Activated CD4-positive, alpha-beta T cell treated with anti-CD3 and anti-CD28 coated beads for 36 hours (primary cell): ENCODE measurements at regions not wholly inside any gene's neighbourhood (a gene's known extent, or its start where the extent isn't known, plus 50 kb on each side); places are given as distances from the start of the nearest gene placed in this dataset.
"Not testable (repeated sequence)": the region's sequence is repeated elsewhere in the genome, so short reads cannot be mapped to it uniquely, and the experiment has no call there.

Source experiments
- ATAC-seq: fragments of 200-7000 bp; cut with Tn5 transposase; one replicate; pipeline ENCODE4 v1.10.0; 2021; ENCODE audit warnings: mild to moderate bottlenecking, moderate library complexity
- CTCF ChIA-PET: fragments of 350-600 bp; sonication (Branson Sonifier 250); formaldehyde crosslinking; loops from one replicate; lab custom pipeline; 2021; ENCODE audit warnings: antibody characterized with exemption; lab: Charles Lee
- POLR2A ChIA-PET: fragments of 350-600 bp; sonication (Branson Sonifier 250); formaldehyde crosslinking; loops from one replicate; lab custom pipeline; 2021; ENCODE audit warnings: antibody characterized with exemption, inconsistent platforms; lab: Charles Lee
- DNase-seq: peaks from one replicate; pipeline ENCODE4 v3.0.0-alpha.2; 2020
- H3K27ac Mint-ChIP-seq: one replicate; pipeline ENCODE4 v1.8.0; 2021; ENCODE audit warnings: mixed read lengths
- H3K27me3 Mint-ChIP-seq: one replicate; pipeline ENCODE4 v1.8.0; 2021; ENCODE audit warnings: mixed read lengths
- H3K36me3 Mint-ChIP-seq: one replicate; pipeline ENCODE4 v1.8.0; 2021; ENCODE audit warnings: low read depth, mixed read lengths
- H3K4me1 Mint-ChIP-seq: one replicate; pipeline ENCODE4 v1.8.0; 2021; ENCODE audit warnings: mixed read lengths
- H3K4me3 Mint-ChIP-seq: one replicate; pipeline ENCODE4 v1.8.0; 2021; ENCODE audit warnings: mild to moderate bottlenecking, moderate library complexity, mixed read lengths
- H3K9me3 Mint-ChIP-seq: one replicate; pipeline ENCODE4 v1.8.0; 2021; ENCODE audit warnings: low read depth, mixed read lengths
- intact Hi-C, 2 experiments: fragments of 100-400 bp; cut with DNase I in 1 of 2; cut with micrococcal nuclease in 1 of 2; formaldehyde crosslinking; loops; one replicate each; pipeline versions ENCODE4 v1.14.2 to v1.15.1; 2022 to 2024; cut with DNase I, micrococcal nuclease

GRCh38 chr2:44064281-44064680, 68.5 kb upstream of the LRPPRC start:
- POLR2A ChIA-PET, result interaction anchor here (0.6 kb wide), 1 partner anchor 274 kb away, joined by 3 read pairs; no protein-coding TSS in a partner anchor
- intact Hi-C loops, result not testable (repeated sequence)
- CTCF ChIA-PET, result interaction anchor here (0.8 kb wide), 1 partner anchor 431 kb away, joined by 4 read pairs; no protein-coding TSS in a partner anchor

GRCh38 chr2:44067012-44067790, 71.4 kb upstream of the LRPPRC start:
- H3K27me3 Mint-ChIP-seq, H3K27ac Mint-ChIP-seq, CTCF ChIA-PET, DNase-seq, intact Hi-C loops, H3K4me3 Mint-ChIP-seq, H3K4me1 Mint-ChIP-seq, ATAC-seq, POLR2A ChIA-PET, H3K9me3 Mint-ChIP-seq, H3K36me3 Mint-ChIP-seq: not testable (repeated sequence)

More at GRCh38 chr2:44064281-44064680, 68.5 kb upstream of the LRPPRC start:
- ATAC-seq, H3K36me3 Mint-ChIP-seq, H3K4me1 Mint-ChIP-seq, DNase-seq, H3K27me3 Mint-ChIP-seq, H3K9me3 Mint-ChIP-seq, H3K4me3 Mint-ChIP-seq, H3K27ac Mint-ChIP-seq: not testable (repeated sequence)

- intact Hi-C loops, H3K36me3 Mint-ChIP-seq, H3K9me3 Mint-ChIP-seq, H3K4me3 Mint-ChIP-seq, CTCF ChIA-PET, H3K4me1 Mint-ChIP-seq, DNase-seq, H3K27ac Mint-ChIP-seq, H3K27me3 Mint-ChIP-seq, ATAC-seq, POLR2A ChIA-PET: not testable (repeated sequence)
Observed at GRCh38 chr2:44067791-44068181, 72.0 kb upstream of the LRPPRC start.

- H3K27ac Mint-ChIP-seq, result no peak overlapping the region
Observed at GRCh38 chr2:44071454-44072046, 75.8 kb upstream of the LRPPRC start.

GRCh38 chr2:44073667-44074066, 77.9 kb upstream of the LRPPRC start:
- H3K27ac Mint-ChIP-seq, H3K9me3 Mint-ChIP-seq, POLR2A ChIA-PET, intact Hi-C loops, H3K36me3 Mint-ChIP-seq, H3K27me3 Mint-ChIP-seq, ATAC-seq, H3K4me3 Mint-ChIP-seq, H3K4me1 Mint-ChIP-seq, DNase-seq: not testable (repeated sequence)
- CTCF ChIA-PET, result interaction anchor here (0.6 kb wide), 1 partner anchor 317 kb away, joined by 3 read pairs; no protein-coding TSS in a partner anchor

More at GRCh38 chr2:44071454-44072046, 75.8 kb upstream of the LRPPRC start:
- peaks cover 3% of the 10 kb centered on the region for H3K9me3 Mint-ChIP-seq
- peaks cover 4% of the 10 kb centered on the region for H3K27me3 Mint-ChIP-seq
- intact Hi-C loops, result no loop called here
- H3K4me3 Mint-ChIP-seq, result no peak overlapping the region
- DNase-seq (no peak), ATAC-seq (no peak)
- H3K4me1 Mint-ChIP-seq, result no peaks in the 10 kb centered on the region
- POLR2A ChIA-PET, result no interaction called here
- no peaks in the 10 kb centered on the region for H3K36me3 Mint-ChIP-seq
- CTCF ChIA-PET, result interaction anchor here (0.7 to 1.0 kb wide), 2 partner anchors 15 to 24 kb away, joined by 3 read pairs; no protein-coding TSS in a partner anchor

GRCh38 chr2:44074795-44075194, 79.0 kb upstream of the LRPPRC start:
- DNase-seq, H3K4me1 Mint-ChIP-seq, POLR2A ChIA-PET, H3K27ac Mint-ChIP-seq, H3K4me3 Mint-ChIP-seq, intact Hi-C loops, H3K27me3 Mint-ChIP-seq, H3K36me3 Mint-ChIP-seq, H3K9me3 Mint-ChIP-seq, ATAC-seq, CTCF ChIA-PET: not testable (repeated sequence)

GRCh38 chr2:44075541-44075940, 79.8 kb upstream of the LRPPRC start:
- ChIA-PET POLR2A (no interaction called here), CTCF (no interaction called here)
- ATAC-seq, result no peak
- no peaks in the 10 kb centered on the region for H3K9me3 Mint-ChIP-seq
- H3K27me3 Mint-ChIP-seq, result no peaks in the 10 kb centered on the region
- no peaks in the 10 kb centered on the region for H3K36me3 Mint-ChIP-seq
- no peak overlapping the region for H3K4me3 Mint-ChIP-seq
- no peaks in the 10 kb centered on the region for H3K4me1 Mint-ChIP-seq
- intact Hi-C loops, result no loop called here
- H3K27ac Mint-ChIP-seq, result no peak overlapping the region
- DNase-seq, result no peak

- intact Hi-C loops, result no loop called here
- CTCF ChIA-PET, result interaction anchor here (0.8 to 1.1 kb wide), 2 partner anchors 34 to 146 kb away, joined by 3 to 4 read pairs; no protein-coding TSS in a partner anchor
Observed at GRCh38 chr2:44077942-44078511, 82.2 kb upstream of the LRPPRC start.

GRCh38 chr2:44079686-44080085, 83.9 kb upstream of the LRPPRC start:
- DNase-seq, result no peak
- intact Hi-C loops, result no loop called here
- no peaks in the 10 kb centered on the region for H3K36me3 Mint-ChIP-seq
- no peak overlapping the region for H3K27ac Mint-ChIP-seq
- no peak for ATAC-seq
- H3K27me3 Mint-ChIP-seq, result no peaks in the 10 kb centered on the region
- POLR2A ChIA-PET, result no interaction called here
- peaks cover 4% of the 10 kb centered on the region for H3K4me1 Mint-ChIP-seq
- no peak overlapping the region for H3K4me3 Mint-ChIP-seq
- no peaks in the 10 kb centered on the region for H3K9me3 Mint-ChIP-seq
- CTCF ChIA-PET, result no interaction called here

More at GRCh38 chr2:44077942-44078511, 82.2 kb upstream of the LRPPRC start:
- ATAC-seq (no peak), DNase-seq (no peak)
- POLR2A ChIA-PET, result no interaction called here
- Mint-ChIP-seq H3K9me3 (no peaks in the 10 kb centered on the region), H3K4me3 (no peak overlapping the region), H3K4me1 (peaks cover 4% of the 10 kb centered on the region), H3K36me3 (no peaks in the 10 kb centered on the region), H3K27ac (no peak overlapping the region), H3K27me3 (no peaks in the 10 kb centered on the region)

- no peak for DNase-seq
- H3K36me3 Mint-ChIP-seq, result no peaks in the 10 kb centered on the region
- no peak overlapping the region for H3K27ac Mint-ChIP-seq
- H3K4me3 Mint-ChIP-seq, result no peak overlapping the region
- ATAC-seq, result no peak
- H3K9me3 Mint-ChIP-seq, result no peaks in the 10 kb centered on the region
- no peaks in the 10 kb centered on the region for H3K27me3 Mint-ChIP-seq
- peaks cover 13% of the 10 kb centered on the region for H3K4me1 Mint-ChIP-seq
- POLR2A ChIA-PET, result interaction anchor here (0.7 kb wide), 1 partner anchor 93 kb away, joined by 3 read pairs; no protein-coding TSS in a partner anchor
- intact Hi-C loops, result no loop called here
- CTCF ChIA-PET, result interaction anchor here (1.2 kb wide), 1 partner anchor 18 kb away, joined by 4 read pairs; no protein-coding TSS in a partner anchor
Observed at GRCh38 chr2:44083054-44083453, 85.6 kb upstream of the PPM1B start.

- no peak for DNase-seq
- CTCF ChIA-PET, result interaction anchor here (0.6 to 1.0 kb wide), 2 partner anchors 161 to 821 kb away, joined by 3 read pairs; no protein-coding TSS in a partner anchor
Observed at GRCh38 chr2:44084850-44085249, 83.8 kb upstream of the PPM1B start.

More at GRCh38 chr2:44084850-44085249, 83.8 kb upstream of the PPM1B start:
- Mint-ChIP-seq H3K9me3 (no peaks in the 10 kb centered on the region), H3K36me3 (no peaks in the 10 kb centered on the region), H3K27ac (no peak overlapping the region), H3K4me1 (peaks cover 15% of the 10 kb centered on the region), H3K27me3 (no peaks in the 10 kb centered on the region), H3K4me3 (no peak overlapping the region)
- POLR2A ChIA-PET, result no interaction called here
- intact Hi-C loops, result loop anchor here in 1 of 2 experiments (5.0 kb wide), 2 partner anchors 157 to 257 kb away; no protein-coding TSS in a partner anchor
- no peak for ATAC-seq
